GM23248 (cell line): ENCODE measurements at regions not wholly inside any gene's neighbourhood (a gene's known extent, or its start where the extent isn't known, plus 50 kb on each side); places are given as distances from the start of the nearest gene placed in this dataset.

ENCODE experiments used
- EZH2 ChIP-seq: fragments of 200-600 bp; sonication (generic); IDR thresholded peaks from 2 replicates; pipeline ENCODE4 v1.6.1; 2018; ENCODE audit warnings: antibody characterized with exemption, mild to moderate bottlenecking; ENCODE audit not compliant: insufficient read depth, poor library complexity, severe bottlenecking
- EZH2phosphoT487 ChIP-seq: fragments of 200-600 bp; sonication (generic); IDR thresholded peaks from 2 replicates; pipeline ENCODE4 v1.6.1; 2018; ENCODE audit warnings: antibody characterized with exemption, moderate library complexity, mild to moderate bottlenecking, low read depth; ENCODE audit not compliant: insufficient read depth

DNA sequence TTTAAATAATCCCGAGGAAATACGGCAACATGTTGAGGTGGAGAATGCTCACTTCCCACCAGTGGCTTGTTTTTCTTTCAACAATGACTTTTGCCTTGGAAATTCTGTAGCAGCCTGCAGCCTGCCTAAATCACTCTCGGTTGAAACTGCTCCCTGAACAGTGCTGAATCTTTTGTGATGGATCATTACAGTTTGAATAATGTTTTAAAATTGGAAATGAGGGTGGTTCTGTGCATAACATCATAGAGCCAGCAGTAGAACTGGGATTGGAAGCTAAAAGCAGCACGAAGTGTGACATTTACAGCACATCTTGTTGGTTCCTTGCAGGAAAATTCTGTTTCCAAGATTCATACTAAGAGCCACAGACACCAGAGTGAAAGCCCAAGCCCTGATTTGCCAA, 74.1 kb upstream of the GPR12 start:
- TF ChIP-seq EZH2phosphoT487: no peak
- no peak for TF ChIP-seq EZH2
